CD4-positive, alpha-beta T cell (primary cell): ENCODE measurements at regions not wholly inside any gene's neighbourhood (a gene's known extent, or its start where the extent isn't known, plus 50 kb on each side); places are given as distances from the start of the nearest gene placed in this dataset.

ENCODE experiments used
- ATAC-seq: fragments of 200-7000 bp; cut with Tn5 transposase; one replicate; pipeline ENCODE4 v1.10.0; 2022; ENCODE audit warnings: mild to moderate bottlenecking; ENCODE audit not compliant: poor library complexity
- CTCF ChIA-PET: fragments of 350-600 bp; sonication (Branson Sonifier 250); formaldehyde crosslinking; loops from one replicate; lab custom pipeline; 2021; ENCODE audit warnings: antibody characterized with exemption, inconsistent platforms; lab: Charles Lee
- POLR2A ChIA-PET: fragments of 350-600 bp; sonication (Branson Sonifier 250); formaldehyde crosslinking; loops from one replicate; lab custom pipeline; 2021; ENCODE audit warnings: antibody characterized with exemption, inconsistent platforms; lab: Charles Lee
- DNase-seq, 14 experiments: peaks; one replicate each; pipeline ENCODE4 v3.0.0-alpha.2; 2013 to 2020; ENCODE audit warnings: mixed read lengths in 2 of 14
- H3K27ac ChIP-seq, 2 donors: one replicate each; pipeline versions ENCODE4 v1.5.1 to v1.7.0; 2013; ENCODE audit warnings: low read length in 2 of 2, low read depth in 1 of 2, mild to moderate bottlenecking in 1 of 2
- H3K27me3 ChIP-seq, 2 experiments: 1 replicate in 1 of 2; 2 replicates in 1 of 2; pipeline versions ENCODE4 v1.6.1 to v1.7.0; 2013; ENCODE audit warnings: low read length in 2 of 2, control low read depth in 1 of 2, mild to moderate bottlenecking in 1 of 2, moderate library complexity in 1 of 2; ENCODE audit not compliant: insufficient read depth in 2 of 2, control insufficient read depth in 1 of 2
- H3K36me3 ChIP-seq: one replicate; pipeline ENCODE4 v1.6.1; 2013; ENCODE audit warnings: low read length, control low read depth; ENCODE audit not compliant: insufficient read depth
- H3K4me1 ChIP-seq: one replicate; pipeline ENCODE4 v1.6.1; 2013; ENCODE audit warnings: low read length, control low read depth; ENCODE audit not compliant: insufficient read depth
- H3K4me3 ChIP-seq: one replicate; pipeline ENCODE4 v1.5.1; 2013; ENCODE audit warnings: mild to moderate bottlenecking, low read length, moderate library complexity
- H3K9me3 ChIP-seq, 2 experiments: 1 replicate in 1 of 2; 2 replicates in 1 of 2; pipeline versions ENCODE4 v1.6.1 to v1.7.0; 2013; ENCODE audit warnings: low read length in 2 of 2, mild to moderate bottlenecking in 2 of 2, control low read depth in 1 of 2, moderate library complexity in 1 of 2; ENCODE audit not compliant: control insufficient read depth in 1 of 2, insufficient read depth in 1 of 2
- H3K27ac Mint-ChIP-seq: one replicate; pipeline ENCODE4 v1.8.0; 2020; ENCODE audit warnings: mixed read lengths
- H3K27me3 Mint-ChIP-seq: one replicate; pipeline ENCODE4 v1.8.0; 2021; ENCODE audit warnings: mixed read lengths
- H3K36me3 Mint-ChIP-seq: one replicate; pipeline ENCODE4 v1.8.0; 2021; ENCODE audit warnings: low read depth, mixed read lengths
- H3K4me1 Mint-ChIP-seq: one replicate; pipeline ENCODE4 v1.8.0; 2021; ENCODE audit warnings: low read depth, mixed read lengths
- H3K4me3 Mint-ChIP-seq: one replicate; pipeline ENCODE4 v1.8.0; 2020; ENCODE audit warnings: mild to moderate bottlenecking, mixed read lengths
- H3K9me3 Mint-ChIP-seq: one replicate; pipeline ENCODE4 v1.8.0; 2020; ENCODE audit warnings: mixed read lengths
- CTCF ChIP-seq: fragments of 200-600 bp; IDR thresholded peaks from one replicate; pipeline ENCODE4 v1.8.0; 2022; ENCODE audit warnings: antibody characterized with exemption, mild to moderate bottlenecking
- intact Hi-C, 2 experiments: fragments of 100-400 bp; cut with DNase I in 1 of 2; cut with micrococcal nuclease in 1 of 2; formaldehyde crosslinking; loops; one replicate each; pipeline versions ENCODE4 v1.15.1 to v1.9.0; 2023 to 2025; cut with DNase I, micrococcal nuclease

GRCh38 chr2:52428224-52428623 is 1339.4 kb upstream of the CHAC2 start:
- Histone ChIP-seq H3K27ac (no peak overlapping the region), H3K4me3 (no peak overlapping the region), H3K36me3 (no peaks in the 10 kb centered on the region), H3K9me3 (peaks cover 0 to 12% of the 10 kb centered on the region in 2 experiments), H3K4me1 (no peaks in the 10 kb centered on the region), H3K27me3 (no peaks in the 10 kb centered on the region)
- ATAC-seq = no peak
- peaks cover 5% of the 10 kb centered on the region for H3K9me3 Mint-ChIP-seq
- POLR2A ChIA-PET = no interaction called here
- H3K27me3 Mint-ChIP-seq = no peaks in the 10 kb centered on the region
- H3K36me3 Mint-ChIP-seq = no peaks in the 10 kb centered on the region
- H3K27ac Mint-ChIP-seq = no peak overlapping the region
- no peak for TF ChIP-seq CTCF
- CTCF ChIA-PET = no interaction called here
- intact Hi-C loops = no loop called here
- DNase-seq = no peak
- no peaks in the 10 kb centered on the region for H3K4me1 Mint-ChIP-seq
- H3K4me3 Mint-ChIP-seq = no peak overlapping the region

GRCh38 chr2:52423655-52424054 is 1343.9 kb upstream of the CHAC2 start:
- ATAC-seq (no peak), DNase-seq (no peak)
- no peak overlapping the region for H3K27ac Mint-ChIP-seq
- no peaks in the 10 kb centered on the region for H3K27me3 ChIP-seq
- ChIA-PET POLR2A (no interaction called here), CTCF (no interaction called here)
- H3K27me3 Mint-ChIP-seq = no peaks in the 10 kb centered on the region
- H3K9me3 ChIP-seq = peaks cover 0 to 12% of the 10 kb centered on the region in 2 experiments
- H3K4me1 ChIP-seq = no peaks in the 10 kb centered on the region
- no peaks in the 10 kb centered on the region for H3K36me3 ChIP-seq
- H3K27ac ChIP-seq = no peak overlapping the region
- H3K4me3 Mint-ChIP-seq = no peak overlapping the region
- no peaks in the 10 kb centered on the region for H3K4me1 Mint-ChIP-seq
- peaks cover 2% of the 10 kb centered on the region for H3K9me3 Mint-ChIP-seq
- intact Hi-C loops = no loop called here
- no peak for TF ChIP-seq CTCF
- H3K36me3 Mint-ChIP-seq = no peaks in the 10 kb centered on the region
- H3K4me3 ChIP-seq = no peak overlapping the region

GRCh38 chr2:52423111-52423510 is 1344.5 kb upstream of the CHAC2 start:
- H3K27me3 ChIP-seq = no peaks in the 10 kb centered on the region

More at GRCh38 chr2:52423111-52423510, 1344.5 kb upstream of the CHAC2 start:
- ChIA-PET POLR2A (no interaction called here), CTCF (no interaction called here)
- ATAC-seq (no peak), DNase-seq (no peak)
- no peaks in the 10 kb centered on the region for H3K4me1 Mint-ChIP-seq
- peaks cover 0 to 10% of the 10 kb centered on the region in 2 experiments for H3K9me3 ChIP-seq
- H3K27me3 Mint-ChIP-seq = no peaks in the 10 kb centered on the region
- TF ChIP-seq CTCF = no peak
- no peaks in the 10 kb centered on the region for H3K4me1 ChIP-seq
- peaks cover 5% of the 10 kb centered on the region for H3K9me3 Mint-ChIP-seq
- no peak overlapping the region for H3K4me3 Mint-ChIP-seq
- H3K36me3 Mint-ChIP-seq = no peaks in the 10 kb centered on the region
- H3K4me3 ChIP-seq = no peak overlapping the region
- H3K36me3 ChIP-seq = no peaks in the 10 kb centered on the region
- intact Hi-C loops = no loop called here
- H3K27ac ChIP-seq = no peak overlapping the region
- H3K27ac Mint-ChIP-seq = no peak overlapping the region
